B cell (primary cell): ENCODE measurements at regions not wholly inside any gene's neighbourhood (a gene's known extent, or its start where the extent isn't known, plus 50 kb on each side); places are given as distances from the start of the nearest gene placed in this dataset.

Source experiments
- CTCF ChIP-seq: fragments of 200-600 bp; IDR thresholded peaks from one replicate; pipeline ENCODE4 v1.8.0; 2022; ENCODE audit warnings: antibody characterized with exemption, mild to moderate bottlenecking
- EZH2 ChIP-seq: IDR thresholded peaks from 2 replicates; pipeline ENCODE4 v1.6.1; 2012; ENCODE audit warnings: borderline replicate concordance, low read depth, mild to moderate bottlenecking, moderate library complexity, low read length; ENCODE audit not compliant: insufficient read depth, poor library complexity, severe bottlenecking

- TF ChIP-seq CTCF (no peak), EZH2 (no peak)
Observed at GRCh38 chr16:9630119-9630518, 538.7 kb downstream of the HAPSTR1 start.
